NCI-H146 (cell line): ENCODE measurements at regions not wholly inside any gene's neighbourhood (a gene's known extent, or its start where the extent isn't known, plus 50 kb on each side); places are given as distances from the start of the nearest gene placed in this dataset.
"Not testable (repeated sequence)": the region's sequence is repeated elsewhere in the genome, so short reads cannot be mapped to it uniquely, and the experiment has no call there.

Experiments
- DNase-seq: peaks from one replicate; lab custom pipeline; 2025; lab: John Stamatoyannopoulos, UW

DNA sequence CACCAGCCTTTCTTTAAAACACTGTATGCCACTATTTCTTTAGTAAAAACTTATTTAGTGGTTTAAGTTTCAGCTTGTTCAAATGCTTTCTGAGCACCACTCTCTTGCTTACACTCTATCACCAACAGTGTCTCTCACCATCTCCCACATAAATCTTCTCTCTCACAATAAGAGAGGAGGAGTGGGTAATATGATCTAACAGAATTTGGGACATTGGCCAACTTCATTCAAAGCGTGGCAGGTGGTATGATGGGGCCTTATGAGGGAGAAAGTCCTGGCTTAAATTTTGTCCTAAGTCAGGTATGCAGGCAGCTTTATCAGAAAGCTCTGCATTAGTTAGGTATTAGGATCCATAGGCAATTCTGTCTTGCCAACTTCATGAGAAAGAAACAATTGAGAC is 1132.5 kb downstream of the TUSC7 start:
- no peak for DNase-seq

- no peak for DNase-seq
Observed at GRCh38 chr3:117843356-117843755, 1133.8 kb downstream of the TUSC7 start.

GRCh38 chr3:117844676-117845075 is 1135.1 kb downstream of the TUSC7 start:
- no peak for DNase-seq

- DNase-seq, result no peak
Observed at GRCh38 chr3:117846238-117846637, 1136.7 kb downstream of the TUSC7 start.

- DNase-seq, result no peak
Observed at GRCh38 chr3:117848606-117849005, 1139.0 kb downstream of the TUSC7 start.

- DNase-seq, result no peak
Observed at GRCh38 chr3:117853923-117854668, 1144.5 kb downstream of the TUSC7 start.

DNA sequence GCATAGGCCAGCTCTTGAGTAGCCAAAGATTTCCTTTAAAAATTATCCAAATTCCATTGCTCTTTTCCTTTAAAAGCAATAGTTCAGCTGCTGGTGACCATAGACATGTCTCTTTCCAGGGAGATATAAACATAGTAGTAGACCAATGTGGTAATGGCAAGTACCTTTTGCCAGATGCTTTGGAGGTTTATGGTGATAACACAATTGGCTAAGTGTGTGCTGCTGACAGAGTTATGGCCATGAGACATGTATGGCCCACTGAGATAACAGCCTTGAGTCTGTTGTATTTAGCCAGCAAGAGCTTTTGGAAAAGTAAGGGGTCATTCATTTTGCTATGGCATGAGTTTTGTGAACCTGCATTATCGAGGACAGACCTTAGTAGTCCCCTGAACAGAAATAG is 1146.8 kb downstream of the TUSC7 start:
- no peak for DNase-seq

GRCh38 chr3:117863146-117863545 is 1153.6 kb downstream of the TUSC7 start:
- DNase-seq, result no peak

DNA sequence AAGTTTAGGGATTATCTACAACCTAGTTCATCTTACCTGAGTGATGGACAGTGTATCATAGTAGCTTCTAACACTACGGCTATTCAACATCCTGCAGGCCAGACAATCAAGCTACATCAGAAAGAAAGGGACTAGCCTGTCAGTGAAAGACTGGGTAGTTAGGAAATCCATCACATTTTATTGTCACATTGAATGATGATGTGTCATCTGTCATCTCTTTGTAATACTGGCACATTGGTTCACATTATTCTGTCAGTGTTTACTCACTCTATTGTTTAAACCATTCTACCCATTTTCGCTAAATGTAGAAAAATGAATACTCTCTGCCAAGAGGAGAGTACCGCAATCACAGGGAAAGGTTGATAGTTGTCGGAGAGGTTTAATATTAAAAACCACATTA is 1155.8 kb downstream of the TUSC7 start:
- DNase-seq, result no peak

DNA sequence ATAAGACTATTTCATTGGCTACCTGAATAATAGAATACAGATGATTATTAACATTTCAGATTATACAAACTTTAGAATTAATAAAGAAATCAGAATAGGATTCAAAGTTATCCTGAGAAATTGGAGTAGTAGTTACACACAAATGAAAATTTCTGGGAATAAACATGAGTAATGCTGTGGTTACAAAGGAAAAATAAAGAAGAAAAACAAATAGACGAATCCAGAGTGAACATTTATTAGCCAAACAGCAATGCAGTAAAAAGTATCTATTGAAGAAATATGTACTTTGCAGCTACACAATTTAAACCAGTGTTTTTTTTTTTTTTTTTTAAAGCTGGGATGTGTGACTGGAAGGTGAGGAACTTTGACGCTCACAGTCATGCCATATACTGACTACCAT is 1159.2 kb downstream of the TUSC7 start:
- no peak for DNase-seq

DNA sequence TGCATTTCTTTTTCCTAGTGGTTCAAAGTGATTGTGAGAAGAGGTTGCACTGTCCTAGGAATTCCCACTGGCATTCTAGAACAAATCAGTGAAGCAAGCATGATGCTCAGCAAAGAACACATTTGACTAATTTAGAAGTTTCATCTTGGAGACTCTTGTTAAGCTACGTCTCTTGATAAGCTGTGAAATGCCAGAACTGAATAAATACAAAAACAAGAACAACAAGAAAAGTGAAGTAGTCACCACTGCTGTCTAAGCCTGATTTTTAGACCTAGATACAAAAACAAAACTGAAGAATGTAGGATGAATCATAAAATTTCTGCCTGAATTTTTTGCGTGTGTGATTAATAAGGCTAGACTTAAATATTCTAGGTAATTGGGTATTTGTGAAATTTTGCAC is 1162.4 kb downstream of the TUSC7 start:
- no peak for DNase-seq

GRCh38 chr3:117872594-117873248 is 1161.9 kb downstream of the IGSF11 start:
- DNase-seq, result not testable (repeated sequence)

GRCh38 chr3:117873249-117873600 is 1161.4 kb downstream of the IGSF11 start:
- DNase-seq, result no peak

DNA sequence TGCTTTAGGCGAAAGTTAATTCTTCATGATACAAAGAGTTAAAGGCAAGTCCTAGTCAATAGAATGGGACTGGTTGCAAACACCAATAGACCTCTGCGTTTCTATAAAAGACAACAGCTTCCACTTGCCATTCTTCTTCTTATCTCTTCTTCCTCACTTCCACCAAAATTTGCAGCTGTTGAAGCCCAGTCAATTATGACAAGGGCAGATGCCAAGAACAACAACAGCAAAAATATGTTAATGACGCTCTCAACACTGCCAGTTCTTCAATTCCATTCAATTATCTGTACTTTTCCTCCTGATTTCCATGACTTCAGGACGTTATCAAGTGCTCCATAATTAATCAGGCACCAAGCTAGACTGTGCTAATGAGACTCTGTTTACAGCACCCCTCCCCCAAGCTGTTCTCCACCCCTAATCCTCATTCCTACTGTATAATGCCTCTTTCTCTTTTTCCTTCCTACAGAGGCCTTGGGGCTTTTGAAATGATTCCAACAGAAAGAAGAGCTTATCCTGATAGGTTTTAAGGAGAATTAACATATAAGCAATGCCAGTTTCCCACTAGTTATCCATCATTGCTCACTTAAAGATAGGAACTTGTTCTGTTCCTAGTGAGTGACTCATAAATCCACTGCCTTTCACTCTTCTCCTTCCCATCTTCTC is 1160.5 kb downstream of the IGSF11 start:
- DNase-seq, result no peak

GRCh38 chr3:117874904-117875874 is 1159.5 kb downstream of the IGSF11 start:
- DNase-seq, result no peak

GRCh38 chr3:117875887-117876286 is 1158.8 kb downstream of the IGSF11 start:
- DNase-seq, result no peak

GRCh38 chr3:117880638-117881037 is 1154.0 kb downstream of the IGSF11 start:
- DNase-seq, result no peak

- DNase-seq, result no peak
Observed at GRCh38 chr3:117881210-117881609, 1153.4 kb downstream of the IGSF11 start.

DNA sequence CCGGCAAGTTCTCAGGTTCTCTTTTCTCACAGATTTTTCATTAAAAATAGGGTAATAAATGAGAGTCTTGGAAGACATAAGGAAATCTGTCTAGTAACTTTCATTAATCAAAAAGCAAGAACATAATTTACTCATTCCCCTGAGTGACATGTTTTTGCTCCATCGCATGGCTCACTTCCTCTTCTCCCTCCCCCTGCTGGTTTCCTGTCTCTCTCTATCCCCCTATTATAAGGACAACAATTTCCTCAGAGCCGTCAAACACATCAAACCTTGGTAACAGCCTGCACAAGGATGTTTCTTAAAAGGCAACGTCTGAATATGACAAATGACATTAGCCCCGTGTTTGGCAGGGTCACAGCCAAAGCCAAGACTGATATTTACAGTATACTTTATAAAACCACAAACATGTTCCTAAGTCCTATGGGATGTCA is 1149.6 kb downstream of the IGSF11 start:
- no peak for DNase-seq

- no peak for DNase-seq
Observed at GRCh38 chr3:117886147-117886546, 1148.5 kb downstream of the IGSF11 start.

DNA sequence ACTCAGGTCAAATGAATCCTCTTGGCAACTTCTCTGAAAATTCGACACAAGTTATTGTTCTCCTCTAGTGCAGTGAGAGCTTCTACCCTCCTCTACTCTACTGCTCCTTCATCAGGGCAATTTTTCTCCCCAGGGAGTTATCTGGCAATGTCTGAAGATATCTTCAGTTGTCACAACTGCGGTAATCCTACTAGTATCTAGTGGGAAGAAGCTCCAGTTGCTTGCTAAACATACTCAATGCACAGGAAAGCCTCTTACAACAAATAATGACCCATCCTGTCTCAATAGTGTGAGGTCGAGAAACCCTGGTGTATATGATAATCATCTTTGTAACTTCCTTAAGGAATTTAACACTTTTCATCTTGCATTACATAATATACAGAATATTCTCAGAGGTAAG is 1147.6 kb downstream of the IGSF11 start:
- no peak for DNase-seq

- no peak for DNase-seq
Observed at GRCh38 chr3:117887901-117888300, 1146.7 kb downstream of the IGSF11 start.
